ENCODE measurements at regions not wholly inside any gene's neighbourhood (a gene's known extent, or its start where the extent isn't known, plus 50 kb on each side); places are given as distances from the start of the nearest gene placed in this dataset.

DNA sequence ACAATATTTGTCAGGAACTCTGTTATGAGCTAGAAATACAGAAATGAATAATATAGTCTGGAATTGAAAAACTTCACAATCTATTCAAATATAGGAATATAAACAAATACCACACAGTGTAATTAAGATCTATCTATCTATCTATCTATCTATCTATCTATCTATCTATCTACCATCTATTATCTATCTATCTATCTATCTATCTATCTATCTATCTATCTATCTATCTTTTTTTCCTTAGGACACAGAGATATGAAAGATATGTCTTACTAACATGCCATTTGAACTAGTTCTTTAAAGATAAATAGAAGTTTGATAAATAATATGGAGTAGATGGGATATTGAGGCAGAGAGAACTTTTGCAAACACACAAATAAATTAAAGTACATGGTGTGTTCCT is 357.8 kb downstream of the PARP8 start:
- no peak for TF ChIP-seq EZH2phosphoT487 (IDR thresholded peaks at IDR 0.05; ENCODE audit: borderline replicate concordance)
- TF ChIP-seq, protein P1, sequence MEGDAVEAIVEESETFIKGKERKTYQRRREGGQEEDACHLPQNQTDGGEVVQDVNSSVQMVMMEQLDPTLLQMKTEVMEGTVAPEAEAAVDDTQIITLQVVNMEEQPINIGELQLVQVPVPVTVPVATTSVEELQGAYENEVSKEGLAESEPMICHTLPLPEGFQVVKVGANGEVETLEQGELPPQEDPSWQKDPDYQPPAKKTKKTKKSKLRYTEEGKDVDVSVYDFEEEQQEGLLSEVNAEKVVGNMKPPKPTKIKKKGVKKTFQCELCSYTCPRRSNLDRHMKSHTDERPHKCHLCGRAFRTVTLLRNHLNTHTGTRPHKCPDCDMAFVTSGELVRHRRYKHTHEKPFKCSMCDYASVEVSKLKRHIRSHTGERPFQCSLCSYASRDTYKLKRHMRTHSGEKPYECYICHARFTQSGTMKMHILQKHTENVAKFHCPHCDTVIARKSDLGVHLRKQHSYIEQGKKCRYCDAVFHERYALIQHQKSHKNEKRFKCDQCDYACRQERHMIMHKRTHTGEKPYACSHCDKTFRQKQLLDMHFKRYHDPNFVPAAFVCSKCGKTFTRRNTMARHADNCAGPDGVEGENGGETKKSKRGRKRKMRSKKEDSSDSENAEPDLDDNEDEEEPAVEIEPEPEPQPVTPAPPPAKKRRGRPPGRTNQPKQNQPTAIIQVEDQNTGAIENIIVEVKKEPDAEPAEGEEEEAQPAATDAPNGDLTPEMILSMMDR (conservative IDR thresholded peaks at IDR 0.05; ENCODE audit: low read length) = no peak
- H4K20me1 ChIP-seq (ENCODE audit: insufficient read depth, low read length, poor library complexity, severe bottlenecking) = no peaks in the 10 kb centered on the region
- H3K4me2 ChIP-seq (ENCODE audit: low read depth, low read length, poor library complexity, severe bottlenecking) = no peak overlapping the region
- H3K36me3 ChIP-seq (ENCODE audit: insufficient read depth, low read length) = no peaks in the 10 kb centered on the region
- no peaks in the 10 kb centered on the region for H3K27me3 ChIP-seq (ENCODE audit: insufficient read depth, low read length, poor library complexity, severe bottlenecking)
- H3K9me3 ChIP-seq (ENCODE audit: insufficient read depth, low read depth, low read length) = 0 out of 2 replicates have a peak, but pooled peaks cover 3% of the 10 kb centered on the region
- no peaks in the 10 kb centered on the region for H3K9me2 ChIP-seq (replicated peaks; ENCODE audit: low read depth, low read length)
- H3F3A ChIP-seq (ENCODE audit: low read depth) = no peaks in the 10 kb centered on the region
- H3K4me1 ChIP-seq (ENCODE audit: insufficient read depth, low read length, poor library complexity, severe bottlenecking) = no peaks in the 10 kb centered on the region
- H3K9ac ChIP-seq (ENCODE audit: low read depth, low read length, poor library complexity, severe bottlenecking) = no peak overlapping the region
- no peak overlapping the region for H2AFZ ChIP-seq (ENCODE audit: low read length)
- H3K4me3 ChIP-seq (ENCODE audit: low read length, poor library complexity, severe bottlenecking) = no peak overlapping the region
- H3K79me2 ChIP-seq (ENCODE audit: insufficient read depth, low read length) = no peaks in the 10 kb centered on the region

DNA sequence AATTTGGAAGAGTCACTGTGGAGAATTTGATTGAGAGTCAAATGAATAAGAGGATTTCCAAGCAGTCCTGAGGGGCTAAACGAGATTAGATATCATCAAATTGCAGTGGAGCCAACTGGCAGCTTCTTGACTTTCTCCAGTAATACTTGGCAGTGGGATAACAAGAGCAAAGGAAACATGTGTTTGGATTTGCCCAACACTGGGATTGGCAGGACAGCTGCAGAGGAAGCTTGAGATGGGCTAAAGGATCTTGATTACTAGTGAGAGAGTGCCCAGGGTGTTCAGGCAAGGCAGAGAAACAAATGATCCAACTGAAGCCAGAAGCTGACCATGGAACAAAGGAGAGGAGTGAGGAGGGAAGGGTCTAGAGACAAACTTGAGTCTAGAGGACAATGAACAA is 356.0 kb upstream of the ISL1 start:
- H2AFZ ChIP-seq (ENCODE audit: low read length) = no peak overlapping the region
- H3K36me3 ChIP-seq (ENCODE audit: insufficient read depth, low read length) = no peaks in the 10 kb centered on the region
- H3K4me1 ChIP-seq (ENCODE audit: insufficient read depth, low read length, poor library complexity, severe bottlenecking) = no peaks in the 10 kb centered on the region
- TF ChIP-seq, protein P1 (conservative IDR thresholded peaks at IDR 0.05; ENCODE audit: low read length) = no peak
- no peak for TF ChIP-seq EZH2phosphoT487 (IDR thresholded peaks at IDR 0.05; ENCODE audit: borderline replicate concordance)
- H3K9ac ChIP-seq (ENCODE audit: low read depth, low read length, poor library complexity, severe bottlenecking) = no peak overlapping the region
- no peaks in the 10 kb centered on the region for H4K20me1 ChIP-seq (ENCODE audit: insufficient read depth, low read length, poor library complexity, severe bottlenecking)
- no peaks in the 10 kb centered on the region for H3K9me2 ChIP-seq (replicated peaks; ENCODE audit: low read depth, low read length)
- H3F3A ChIP-seq (ENCODE audit: low read depth) = no peaks in the 10 kb centered on the region
- H3K9me3 ChIP-seq (ENCODE audit: insufficient read depth, low read depth, low read length) = 0 out of 2 replicates have a peak, but pooled peaks cover 3% of the 10 kb centered on the region
- H3K79me2 ChIP-seq (ENCODE audit: insufficient read depth, low read length) = no peaks in the 10 kb centered on the region
- no peak overlapping the region for H3K4me3 ChIP-seq (ENCODE audit: low read length, poor library complexity, severe bottlenecking)
- no peaks in the 10 kb centered on the region for H3K27me3 ChIP-seq (ENCODE audit: insufficient read depth, low read length, poor library complexity, severe bottlenecking)
- H3K4me2 ChIP-seq (ENCODE audit: low read depth, low read length, poor library complexity, severe bottlenecking) = no peak overlapping the region

DNA sequence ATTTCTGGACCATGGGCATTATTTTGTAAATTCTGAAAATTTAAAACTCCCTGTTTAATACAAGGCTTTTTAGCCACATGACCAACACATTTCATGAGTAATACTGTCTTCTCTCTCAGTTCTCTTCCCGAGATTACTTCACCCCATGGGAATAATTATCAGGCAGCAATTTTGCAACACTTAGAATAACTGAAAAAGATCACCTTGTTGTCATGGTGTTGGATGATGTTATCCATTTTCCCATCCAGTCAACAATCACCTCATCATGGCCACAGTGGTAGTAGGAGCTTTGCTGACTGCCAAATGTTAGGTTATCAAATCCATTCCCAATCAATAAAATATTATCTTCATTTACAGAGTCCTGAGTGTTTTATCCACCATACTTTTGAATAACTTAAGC is 354.9 kb upstream of the ISL1 start:
- no peak overlapping the region for H3K4me3 ChIP-seq (ENCODE audit: low read length, poor library complexity, severe bottlenecking)
- H3K27me3 ChIP-seq (ENCODE audit: insufficient read depth, low read length, poor library complexity, severe bottlenecking) = no peaks in the 10 kb centered on the region
- H3K4me1 ChIP-seq (ENCODE audit: insufficient read depth, low read length, poor library complexity, severe bottlenecking) = no peaks in the 10 kb centered on the region
- H4K20me1 ChIP-seq (ENCODE audit: insufficient read depth, low read length, poor library complexity, severe bottlenecking) = no peaks in the 10 kb centered on the region
- H3K9me3 ChIP-seq (ENCODE audit: insufficient read depth, low read depth, low read length) = 0 out of 2 replicates have a peak, but pooled peaks cover 3% of the 10 kb centered on the region
- no peaks in the 10 kb centered on the region for H3F3A ChIP-seq (ENCODE audit: low read depth)
- TF ChIP-seq, protein P1 (conservative IDR thresholded peaks at IDR 0.05; ENCODE audit: low read length) = no peak
- no peak for TF ChIP-seq EZH2phosphoT487 (IDR thresholded peaks at IDR 0.05; ENCODE audit: borderline replicate concordance)
- no peaks in the 10 kb centered on the region for H3K9me2 ChIP-seq (replicated peaks; ENCODE audit: low read depth, low read length)
- H3K36me3 ChIP-seq (ENCODE audit: insufficient read depth, low read length) = no peaks in the 10 kb centered on the region
- H3K79me2 ChIP-seq (ENCODE audit: insufficient read depth, low read length) = no peaks in the 10 kb centered on the region
- H2AFZ ChIP-seq (ENCODE audit: low read length) = no peak overlapping the region
- no peak overlapping the region for H3K9ac ChIP-seq (ENCODE audit: low read depth, low read length, poor library complexity, severe bottlenecking)
- H3K4me2 ChIP-seq (ENCODE audit: low read depth, low read length, poor library complexity, severe bottlenecking) = no peak overlapping the region
